Activated CD4-positive, alpha-beta T cell treated with anti-CD3 and anti-CD28 coated beads, Interleukin-2, Interleukin-4, amounts not matched to agents 100 ng/mL and 50 ng/mL, durations not matched to agents 16 hours and 8 hours (primary cell): ENCODE measurements at regions not wholly inside any gene's neighbourhood (a gene's known extent, or its start where the extent isn't known, plus 50 kb on each side); places are given as distances from the start of the nearest gene placed in this dataset.
"Not testable (repeated sequence)": the region's sequence is repeated elsewhere in the genome, so short reads cannot be mapped to it uniquely, and the experiment has no call there.

ENCODE experiments used
- DNase-seq: peaks from one replicate; pipeline ENCODE4 v3.0.0-alpha.2; 2020; ENCODE audit warnings: low spot score

GRCh38 chr15:62644889-62645742 lies 397.4 kb upstream of the TPM1 start:
- DNase-seq: no peak

GRCh38 chr15:62647202-62647842 lies 395.2 kb upstream of the TPM1 start:
- no peak for DNase-seq

- no peak for DNase-seq
These were observed 394.6 kb upstream of the TPM1 start for GRCh38 chr15:62647843-62648505.

- no peak for DNase-seq
These were observed 393.6 kb upstream of the TPM1 start for GRCh38 chr15:62648954-62649353.

- DNase-seq: peak; percentile 68
These were observed 392.6 kb upstream of the TPM1 start for GRCh38 chr15:62649793-62650420.

- DNase-seq: no peak
These were observed 389.4 kb upstream of the TPM1 start for GRCh38 chr15:62653122-62653521.

- DNase-seq: no peak
These were observed 386.5 kb upstream of the TPM1 start for GRCh38 chr15:62656071-62656470.

- not testable (repeated sequence) for DNase-seq
These were observed 385.0 kb upstream of the TPM1 start for GRCh38 chr15:62657501-62657900.

GRCh38 chr15:62658498-62658897 lies 384.0 kb upstream of the TPM1 start:
- DNase-seq: peak; percentile 57

GRCh38 chr15:62663547-62663946 lies 379.0 kb upstream of the TPM1 start:
- no peak for DNase-seq

GRCh38 chr15:62665449-62665848 lies 377.1 kb upstream of the TPM1 start:
- DNase-seq: no peak

- DNase-seq: no peak
These were observed 376.5 kb upstream of the TPM1 start for GRCh38 chr15:62666046-62666445.

GRCh38 chr15:62672268-62672667 lies 370.3 kb upstream of the TPM1 start:
- no peak for DNase-seq

GRCh38 chr15:62676891-62677290 lies 365.7 kb upstream of the TPM1 start:
- DNase-seq: no peak

- no peak for DNase-seq
These were observed 360.3 kb upstream of the TPM1 start for GRCh38 chr15:62681939-62682896.

- DNase-seq: not testable (repeated sequence)
These were observed 359.4 kb upstream of the TPM1 start for GRCh38 chr15:62683192-62683591.

GRCh38 chr15:62684123-62684808 lies 358.3 kb upstream of the TPM1 start:
- no peak for DNase-seq

GRCh38 chr15:62691008-62691407 lies 351.5 kb upstream of the TPM1 start:
- DNase-seq: no peak

GRCh38 chr15:62697636-62698035 lies 344.9 kb upstream of the TPM1 start:
- DNase-seq: no peak

- no peak for DNase-seq
These were observed 343.9 kb upstream of the TPM1 start for GRCh38 chr15:62698646-62699045.

- DNase-seq: no peak
These were observed 336.2 kb upstream of the TPM1 start for GRCh38 chr15:62706317-62706716.
